Inferior parietal cortex (tissue), 1 donor: ENCODE measurements at regions not wholly inside any gene's neighbourhood (a gene's known extent, or its start where the extent isn't known, plus 50 kb on each side); places are given as distances from the start of the nearest gene placed in this dataset.

Source experiments
- DNase-seq: peaks from one replicate; pipeline ENCODE4 v3.0.0-alpha.2; 2016; ENCODE audit errors: extremely low spot score

DNA sequence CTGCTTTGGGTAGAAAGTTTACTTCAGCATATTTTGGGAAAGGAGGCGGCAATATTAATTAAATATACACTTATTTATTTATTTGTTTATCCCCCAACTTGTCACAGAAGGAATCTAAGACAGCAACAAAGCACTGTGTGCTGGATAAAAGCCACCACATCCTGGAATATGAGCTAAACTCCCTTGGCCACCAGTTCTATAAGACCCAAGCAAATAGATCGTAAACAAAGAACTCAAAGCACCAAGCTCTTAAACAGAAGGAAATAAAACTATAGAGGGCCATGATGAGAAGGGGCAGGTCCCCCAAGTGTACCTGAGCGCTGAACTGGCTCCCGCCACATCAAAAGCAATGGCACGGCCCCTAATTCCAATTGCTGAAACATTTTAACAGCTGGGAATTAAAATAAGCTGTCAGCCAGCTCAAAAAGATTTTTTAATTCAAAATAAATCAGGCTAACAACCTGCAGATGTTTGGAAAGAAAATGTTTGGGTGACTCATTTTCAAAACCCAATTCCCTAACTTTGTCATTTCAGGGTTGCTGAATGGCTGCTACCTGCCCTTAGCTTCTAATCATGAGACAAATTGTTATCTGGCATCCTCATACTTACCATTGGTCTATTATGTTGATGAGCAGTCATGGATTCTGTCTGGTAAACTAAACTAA lies 127.1 kb downstream of the SLC30A10 start:
- no peak for DNase-seq

DNA sequence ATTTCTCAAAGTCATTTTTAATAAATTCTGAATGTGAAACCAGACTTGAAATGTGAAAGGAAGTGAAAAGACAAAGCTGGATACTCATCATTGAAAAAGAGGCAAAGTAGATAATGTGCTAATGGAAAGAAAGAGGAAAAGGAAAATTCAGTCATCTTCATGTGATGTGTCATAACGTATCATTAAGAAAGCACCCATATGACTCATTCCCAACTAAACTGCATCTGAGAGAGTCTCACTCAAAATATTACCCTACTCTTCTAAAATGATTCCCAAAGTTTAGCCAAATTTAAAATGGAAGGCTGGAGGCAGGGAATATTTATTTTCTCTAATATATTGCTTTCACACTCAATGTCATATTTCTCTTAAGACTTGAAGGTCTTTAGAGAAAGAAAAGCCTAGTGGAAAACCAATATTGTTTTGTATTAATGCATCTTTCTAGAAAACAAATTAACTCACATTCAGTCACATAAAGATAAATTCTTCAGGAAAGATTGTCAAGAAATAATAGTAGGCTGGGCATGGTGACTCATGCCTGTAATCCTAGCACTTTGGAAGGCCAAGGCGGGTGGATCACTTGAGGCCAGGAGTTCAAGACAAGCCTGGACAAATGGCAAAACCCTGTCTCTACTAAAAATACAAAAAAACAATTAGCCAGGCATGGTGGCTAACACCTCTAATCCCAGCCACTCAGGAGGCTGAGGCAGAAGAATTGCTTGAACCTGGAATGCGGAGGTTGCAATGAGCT lies 129.9 kb downstream of the SLC30A10 start:
- DNase-seq, result no peak

DNA sequence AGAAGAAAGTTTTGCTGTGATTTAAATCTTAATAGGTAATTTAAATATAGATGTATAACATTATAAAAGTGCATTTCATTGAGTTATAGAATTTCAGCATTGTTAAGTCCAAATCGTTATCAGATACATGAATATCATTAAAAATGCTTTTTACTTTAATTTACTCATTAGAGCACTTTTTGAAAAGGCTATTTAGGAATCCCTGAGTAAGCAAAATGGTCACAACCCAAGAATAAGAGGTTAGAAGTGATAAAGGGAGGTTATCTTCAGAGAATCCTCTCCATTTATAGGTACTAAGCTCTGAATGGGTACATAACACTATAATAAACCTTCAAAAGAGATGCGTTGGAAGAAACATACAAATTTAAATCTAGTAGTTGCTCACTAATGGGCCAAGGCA lies 130.7 kb downstream of the SLC30A10 start:
- no peak for DNase-seq

DNA sequence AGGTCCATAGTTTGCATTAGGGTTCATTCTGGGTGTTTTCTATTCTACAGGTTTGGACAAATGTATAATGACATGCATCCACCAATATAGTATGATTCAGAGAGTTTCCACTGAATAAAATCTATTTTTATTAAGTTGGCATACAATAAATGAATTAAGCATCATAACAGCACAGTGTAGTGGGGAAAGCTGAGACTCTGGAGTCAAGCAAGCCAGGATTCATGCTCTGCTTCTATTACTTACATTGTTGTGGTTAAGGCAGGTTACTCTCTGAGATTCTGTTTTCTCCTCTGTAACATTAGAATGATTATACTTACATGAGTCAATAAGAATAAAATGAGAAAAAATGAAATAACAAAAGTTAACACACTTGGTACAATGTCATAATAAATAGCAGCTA lies 131.3 kb downstream of the SLC30A10 start:
- DNase-seq, result no peak

DNA sequence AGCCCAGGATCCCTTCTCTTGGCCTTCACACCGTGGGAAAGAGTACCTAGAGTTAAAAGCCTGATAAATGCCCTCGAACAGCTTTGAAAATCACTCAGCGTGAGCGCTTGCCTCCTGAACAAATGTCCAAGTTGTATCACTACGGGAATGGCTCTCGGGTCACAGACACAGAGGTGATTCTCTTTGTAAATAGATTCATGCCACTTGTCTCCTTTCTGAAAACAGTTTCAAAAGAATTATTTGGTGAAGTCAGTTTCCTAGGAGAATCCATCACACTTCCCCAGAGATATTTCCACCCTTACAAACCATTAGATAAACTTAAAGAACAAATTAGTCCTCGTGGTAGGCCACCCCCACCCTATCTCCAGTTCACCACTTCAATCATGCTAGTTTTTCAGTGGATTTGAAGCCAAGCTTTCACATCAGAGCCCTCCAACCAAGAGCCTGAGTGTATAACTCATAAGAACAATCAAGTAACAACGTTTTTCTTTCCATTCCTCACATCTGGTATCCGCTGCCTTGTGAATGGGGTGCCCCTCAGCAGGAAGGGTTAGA lies 132.9 kb downstream of the SLC30A10 start:
- no peak for DNase-seq

DNA sequence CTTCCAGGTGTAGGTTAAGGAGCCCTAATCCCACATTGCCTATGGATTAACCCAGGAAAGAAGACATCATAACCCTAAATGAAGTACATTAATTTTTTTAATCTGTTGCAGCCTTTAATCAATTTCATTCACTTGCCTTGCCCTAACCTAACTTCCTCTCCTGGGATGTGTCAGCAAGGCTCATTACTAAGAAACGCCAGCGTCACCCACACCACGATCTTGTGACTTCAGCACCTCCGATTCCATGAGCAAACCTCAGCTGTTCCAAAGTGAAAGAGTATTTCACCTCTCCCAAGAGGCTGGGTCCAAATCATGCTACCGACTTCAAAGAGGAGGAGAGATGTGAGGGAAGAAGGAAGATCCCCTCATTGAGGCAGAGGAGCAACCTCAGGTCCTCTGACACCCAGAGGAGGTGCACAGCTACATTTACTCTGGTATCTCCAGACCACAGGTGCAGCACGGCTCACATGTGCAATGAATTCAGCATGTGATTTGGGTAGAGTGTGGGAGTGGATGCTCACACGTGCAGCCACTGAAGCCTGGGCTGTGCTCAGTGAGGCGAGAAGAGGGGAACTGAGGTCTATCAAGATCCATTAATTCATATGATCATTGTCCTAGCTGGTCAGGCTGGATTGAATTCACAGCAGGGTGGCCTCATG lies 134.1 kb downstream of the SLC30A10 start:
- no peak for DNase-seq

DNA sequence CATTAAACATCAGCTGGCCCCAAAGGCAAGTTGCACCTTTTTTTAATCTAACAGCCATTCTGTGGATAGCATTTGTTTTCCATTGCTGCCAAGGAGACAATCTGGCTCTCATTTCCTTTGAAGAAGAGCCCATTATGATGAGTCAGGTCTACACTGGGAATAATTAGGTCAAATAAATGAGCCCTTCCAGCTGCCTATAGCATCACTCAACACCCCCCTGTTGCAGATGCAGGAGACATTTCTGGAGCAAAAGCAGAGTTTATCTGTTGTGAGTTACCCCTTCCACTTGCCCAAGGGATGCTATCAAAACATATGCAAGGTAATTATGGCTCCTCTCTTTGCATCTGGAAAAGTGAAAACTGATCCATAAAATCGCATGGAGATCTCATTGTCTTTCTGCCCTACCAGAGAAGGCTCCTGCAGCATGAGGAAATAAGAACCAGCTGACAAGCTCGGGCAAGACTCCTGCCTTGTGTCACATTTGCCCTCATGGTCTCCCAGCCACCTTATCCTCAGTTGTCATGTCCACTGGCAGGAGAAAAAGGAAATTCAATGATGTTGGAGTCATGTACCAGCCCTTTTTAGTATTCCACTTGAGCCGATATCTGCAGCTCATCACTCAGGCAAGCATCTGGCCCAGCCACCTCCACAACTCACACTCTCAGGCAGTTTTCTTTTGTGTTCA lies 135.9 kb downstream of the SLC30A10 start:
- no peak for DNase-seq

DNA sequence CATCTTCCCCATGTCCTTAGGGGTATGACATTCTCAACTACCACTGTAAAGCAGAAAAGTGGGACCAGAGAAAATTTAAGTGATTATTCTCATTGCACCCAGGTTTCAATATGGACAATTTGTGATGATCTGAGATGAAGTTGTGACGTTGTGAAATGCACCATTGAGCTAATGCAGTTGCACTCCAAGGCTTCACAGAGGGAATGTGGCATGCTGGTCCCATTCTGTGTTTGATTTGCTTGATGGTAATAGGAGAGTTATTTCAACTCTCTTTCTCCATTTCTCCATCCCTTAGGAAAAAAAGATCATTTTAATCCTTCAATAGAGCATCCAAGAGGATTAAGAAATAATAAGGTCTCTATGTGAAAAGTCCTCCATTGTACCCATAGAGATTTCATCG lies 136.6 kb downstream of the SLC30A10 start:
- DNase-seq, result no peak

DNA sequence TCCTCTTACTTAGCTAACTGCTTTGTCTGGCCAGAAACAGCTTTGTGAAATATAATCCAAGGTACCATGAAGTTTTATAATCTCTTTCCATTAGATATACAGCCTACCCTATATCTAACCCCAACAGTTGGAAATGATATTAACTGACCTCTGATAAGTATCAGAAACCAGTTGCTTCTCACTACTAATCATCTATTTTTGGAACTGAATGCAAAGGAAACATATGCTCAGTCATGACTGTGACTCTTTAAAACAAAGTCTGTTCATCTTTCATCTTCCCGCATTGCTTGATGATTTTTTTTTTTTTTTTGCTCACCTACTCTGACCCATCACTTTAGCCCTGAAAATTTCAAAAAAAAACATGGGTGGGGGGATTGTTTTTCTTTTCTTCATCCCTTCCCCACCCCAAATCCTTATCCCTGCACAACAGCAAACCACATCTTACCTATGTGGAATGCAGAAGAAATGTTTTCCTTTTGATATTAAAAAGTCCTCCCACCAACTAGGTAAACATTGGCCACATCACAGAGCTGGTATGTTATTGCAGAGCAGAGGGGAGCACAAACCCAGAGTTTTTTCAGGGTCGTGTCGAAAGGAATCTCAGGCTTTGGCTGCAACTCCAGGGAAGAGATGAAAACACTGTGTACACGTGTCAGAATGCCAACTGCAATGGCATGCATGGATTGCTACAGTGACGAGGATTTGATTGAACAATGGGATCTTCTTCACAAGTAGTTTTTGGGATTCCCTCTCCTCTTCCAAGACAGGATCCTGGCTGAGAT lies 137.3 kb downstream of the SLC30A10 start:
- DNase-seq, result no peak

DNA sequence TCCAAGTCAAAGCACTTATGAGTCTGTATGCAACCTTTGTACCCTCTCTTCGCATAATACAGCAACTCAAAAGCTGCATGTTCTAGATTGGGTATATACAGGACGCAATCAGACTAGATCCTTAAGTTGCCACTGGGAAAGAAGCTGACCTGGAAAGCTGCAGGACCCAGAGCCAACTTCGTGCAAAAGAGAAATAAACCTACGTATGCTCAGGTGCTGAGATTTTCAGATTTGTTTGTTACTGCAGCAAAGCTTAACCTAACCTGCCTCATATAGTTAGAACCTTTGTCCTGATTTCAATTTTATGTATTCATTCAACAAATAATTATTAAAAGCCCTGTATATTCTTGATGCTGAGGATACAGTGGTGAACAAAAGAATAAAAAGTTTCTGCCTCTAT lies 139.7 kb downstream of the SLC30A10 start:
- no peak for DNase-seq

DNA sequence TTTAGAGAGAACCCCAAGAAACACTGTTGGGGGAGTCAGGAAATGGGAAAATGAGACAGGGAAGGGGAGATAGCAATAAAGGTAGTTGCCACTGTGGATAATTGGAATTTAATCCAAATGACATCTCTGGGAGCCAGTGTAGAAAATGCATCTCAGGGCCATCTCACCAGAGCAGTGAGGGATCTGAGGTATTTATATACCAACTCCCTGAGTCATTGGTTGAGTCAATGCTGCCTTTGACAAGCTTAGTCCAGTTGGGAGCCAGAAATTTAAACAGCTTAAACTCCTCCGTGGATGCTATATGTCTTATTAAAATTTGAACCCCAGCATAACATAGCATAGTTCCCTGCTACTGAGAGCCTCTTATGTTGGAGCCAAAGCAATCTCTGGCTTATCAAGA lies 140.3 kb downstream of the SLC30A10 start:
- DNase-seq, result no peak

DNA sequence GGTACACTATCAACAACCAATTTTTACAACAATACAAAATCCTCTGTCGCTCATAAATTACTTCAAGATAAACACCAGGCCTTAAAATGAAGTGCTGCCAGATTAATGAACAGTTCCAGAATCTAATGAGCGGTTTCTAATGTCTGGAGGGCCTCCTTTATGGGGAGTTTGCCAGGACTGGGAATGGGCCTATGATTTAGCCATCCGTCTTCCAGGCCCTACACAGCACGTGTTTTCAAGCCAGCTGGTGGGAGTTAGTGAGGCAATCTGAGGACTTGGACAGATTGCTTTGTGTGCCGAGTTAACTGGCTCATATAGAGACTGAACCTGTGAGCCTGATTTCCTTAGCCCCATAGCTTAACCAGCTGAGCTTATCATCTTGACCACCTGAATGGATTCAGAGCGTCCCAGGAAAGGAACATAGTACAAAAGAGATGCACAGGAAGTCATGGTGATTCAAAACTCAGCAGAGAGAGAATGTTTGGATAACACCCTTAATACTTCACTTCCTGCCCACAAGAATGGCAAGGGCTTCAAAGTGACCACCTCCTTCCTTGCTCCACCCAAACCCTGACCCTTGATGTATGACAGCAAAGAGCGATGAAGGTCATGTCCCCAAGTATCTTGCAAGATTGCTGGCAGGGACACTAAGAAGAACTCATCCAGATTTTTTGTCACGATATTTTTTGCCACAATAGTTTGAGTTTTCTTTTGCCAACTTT lies 143.5 kb downstream of the SLC30A10 start:
- DNase-seq, result no peak

DNA sequence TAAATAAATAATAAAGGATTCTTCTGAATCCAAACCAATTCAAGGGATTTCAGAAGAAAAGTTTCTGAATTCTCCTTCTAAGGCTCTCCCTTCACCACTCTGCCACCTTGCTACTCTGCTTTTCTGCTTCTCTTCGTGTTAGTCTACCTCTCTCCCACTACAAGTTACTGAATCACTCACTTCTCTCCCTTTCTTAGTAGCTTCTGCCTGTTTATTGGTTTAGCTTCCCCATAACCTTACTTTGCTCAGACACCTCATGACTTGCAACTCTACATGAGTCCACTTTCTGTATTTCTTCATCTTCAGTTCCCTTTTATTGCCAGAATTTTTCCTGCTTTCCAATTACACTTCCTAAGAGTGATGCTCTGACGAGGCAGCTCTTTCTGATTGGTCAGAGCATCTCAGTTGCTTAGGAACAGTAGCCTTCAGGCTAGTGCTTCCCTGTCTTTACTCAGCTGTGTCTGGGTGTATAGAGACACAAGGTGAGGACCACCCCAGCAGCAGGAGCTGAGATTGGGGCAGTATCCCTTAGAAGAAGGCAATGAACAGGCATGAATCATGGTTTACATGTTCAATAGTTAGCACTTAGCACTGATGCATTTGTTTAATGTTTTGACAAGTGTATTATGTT lies 144.6 kb downstream of the SLC30A10 start:
- no peak for DNase-seq

DNA sequence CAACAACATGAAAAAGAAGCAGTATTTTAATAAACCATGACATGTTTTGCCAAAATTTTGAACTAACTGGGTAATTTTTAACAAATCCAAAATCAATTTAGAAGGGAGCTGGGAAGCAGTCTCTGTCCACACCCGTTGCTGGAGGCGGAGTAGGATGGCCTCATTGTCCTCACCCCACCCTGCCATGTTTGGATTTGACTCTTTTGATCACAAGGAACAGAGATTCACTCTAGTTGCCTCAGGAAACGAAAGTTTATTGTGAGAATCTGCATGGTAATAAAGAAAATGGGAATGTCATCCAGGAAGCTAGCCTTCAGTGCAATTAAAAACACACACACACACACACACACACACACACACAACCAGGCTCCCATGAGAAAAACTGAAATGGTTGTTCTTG lies 145.4 kb downstream of the SLC30A10 start:
- no peak for DNase-seq

DNA sequence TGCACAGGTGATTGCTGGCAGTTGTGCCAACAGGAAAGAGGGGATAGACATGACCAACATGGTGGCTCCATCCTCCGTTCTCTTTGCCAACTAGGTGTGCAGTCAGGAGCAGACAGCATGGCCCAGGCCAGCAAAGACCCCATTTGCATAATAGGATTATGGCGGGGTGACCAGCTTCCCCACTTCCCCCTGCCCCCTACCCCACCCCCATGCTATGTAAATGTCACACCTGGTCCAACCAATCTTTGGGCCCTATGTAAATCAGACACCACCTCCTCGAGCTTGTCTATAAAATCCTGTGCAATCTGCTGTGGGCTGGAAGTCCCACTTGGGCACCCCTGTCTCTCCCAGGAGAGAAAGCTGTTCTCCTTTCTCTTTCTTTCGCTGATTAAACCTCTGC lies 146.0 kb downstream of the SLC30A10 start:
- DNase-seq, result no peak

DNA sequence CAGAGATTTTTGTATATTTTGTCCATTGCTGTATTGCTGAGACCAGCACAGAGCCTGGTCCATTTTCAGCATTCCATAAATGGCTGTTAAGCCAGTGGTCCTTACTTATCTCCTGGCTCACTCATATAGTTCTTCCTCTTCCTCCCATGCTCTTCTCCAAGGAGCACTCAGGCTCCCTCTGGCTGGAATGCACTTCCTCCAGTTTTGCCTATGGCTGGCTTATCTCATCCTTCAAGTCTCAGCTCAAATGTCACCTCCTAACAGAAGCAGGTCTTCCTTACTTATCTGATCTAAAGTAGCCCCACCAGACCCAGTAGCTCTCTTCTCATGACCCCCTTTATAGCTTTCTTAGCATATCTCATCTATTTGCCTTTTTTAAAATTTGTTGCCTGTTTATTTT lies 146.9 kb downstream of the SLC30A10 start:
- DNase-seq, result no peak

DNA sequence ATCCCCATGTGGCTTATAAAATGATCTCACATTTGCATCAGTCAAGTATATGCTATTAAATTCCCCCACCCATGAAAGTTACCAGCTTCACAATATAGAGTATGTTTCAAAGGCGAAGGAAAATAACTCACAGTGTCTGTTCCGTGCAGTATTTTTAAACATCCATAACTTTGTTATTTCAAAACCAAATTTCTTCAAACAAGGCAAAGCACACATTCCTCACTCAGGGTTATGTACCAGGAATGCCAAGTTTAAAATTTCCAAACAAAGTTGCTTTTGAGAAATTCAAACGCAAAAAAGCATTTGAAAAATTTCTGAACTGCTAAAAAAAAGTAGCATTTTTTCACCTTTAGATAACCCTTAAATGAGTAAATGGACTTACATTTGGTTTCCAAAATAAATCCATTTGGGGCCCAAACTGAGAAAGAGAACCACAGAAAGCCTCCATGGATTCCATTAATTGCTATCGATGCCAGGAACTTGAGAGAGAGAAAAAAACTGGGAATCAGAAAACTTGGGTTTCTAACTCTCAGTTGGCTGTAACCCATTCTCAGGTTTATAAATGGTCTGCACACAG lies 149.5 kb downstream of the SLC30A10 start:
- no peak for DNase-seq

DNA sequence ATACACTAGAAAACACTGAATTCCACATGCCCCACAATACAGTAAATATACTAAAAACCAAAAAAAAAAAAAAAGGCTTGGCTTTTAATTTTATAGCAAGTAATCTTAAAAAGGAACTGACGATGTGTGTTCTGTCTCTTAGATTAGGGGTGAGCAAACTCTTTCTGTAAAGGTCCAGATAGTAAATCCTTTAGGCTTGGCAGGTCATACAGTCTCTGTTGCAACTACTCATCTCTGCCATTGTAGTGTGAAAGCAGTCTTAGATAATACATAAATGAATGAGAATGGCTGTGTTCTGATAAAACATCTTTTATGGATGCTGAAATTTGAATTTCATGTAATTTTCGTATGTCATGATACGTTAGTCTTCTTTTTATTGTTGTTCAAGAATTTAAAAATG lies 150.2 kb downstream of the SLC30A10 start:
- no peak for DNase-seq

DNA sequence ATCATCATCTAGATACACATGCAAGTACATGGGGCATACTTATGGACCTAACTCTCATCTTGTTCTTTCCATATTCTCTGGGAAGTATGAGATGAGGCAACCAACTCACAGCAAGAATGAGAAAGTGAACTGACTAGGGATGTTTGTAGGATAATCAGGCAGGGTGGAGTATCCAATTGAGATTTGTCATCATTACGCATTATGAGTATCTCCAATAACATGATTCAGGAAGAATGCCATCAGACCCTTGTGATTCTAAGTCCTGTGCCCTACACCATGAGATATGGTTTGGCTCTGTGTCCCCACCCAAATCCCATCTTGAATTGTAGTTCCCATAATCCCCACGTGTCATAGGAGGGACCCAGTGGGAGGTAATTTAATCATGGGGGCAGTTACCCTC lies 154.0 kb downstream of the SLC30A10 start:
- no peak for DNase-seq

DNA sequence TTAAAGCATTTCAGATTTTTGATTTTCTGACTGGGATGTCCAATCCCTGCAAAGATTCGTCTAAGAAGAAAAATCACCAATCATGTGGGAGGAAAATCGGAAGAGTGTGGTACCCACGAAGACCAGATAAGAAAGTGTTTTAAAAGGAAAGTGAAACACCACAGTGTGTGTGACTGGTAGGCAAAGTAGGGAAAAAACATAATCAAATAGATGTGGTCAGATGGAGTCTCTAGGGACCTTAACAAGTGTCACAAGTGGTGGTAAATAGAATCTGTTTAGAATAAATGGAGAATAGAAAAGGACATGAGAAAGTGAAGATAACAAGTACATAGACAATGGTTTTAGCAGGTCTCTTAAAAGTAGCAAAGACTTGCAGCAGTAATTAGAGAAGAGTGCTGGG lies 154.6 kb downstream of the SLC30A10 start:
- DNase-seq, result no peak
